ENCODE measurements at regions not wholly inside any gene's neighbourhood (a gene's known extent, or its start where the extent isn't known, plus 50 kb on each side); places are given as distances from the start of the nearest gene placed in this dataset.

DNA sequence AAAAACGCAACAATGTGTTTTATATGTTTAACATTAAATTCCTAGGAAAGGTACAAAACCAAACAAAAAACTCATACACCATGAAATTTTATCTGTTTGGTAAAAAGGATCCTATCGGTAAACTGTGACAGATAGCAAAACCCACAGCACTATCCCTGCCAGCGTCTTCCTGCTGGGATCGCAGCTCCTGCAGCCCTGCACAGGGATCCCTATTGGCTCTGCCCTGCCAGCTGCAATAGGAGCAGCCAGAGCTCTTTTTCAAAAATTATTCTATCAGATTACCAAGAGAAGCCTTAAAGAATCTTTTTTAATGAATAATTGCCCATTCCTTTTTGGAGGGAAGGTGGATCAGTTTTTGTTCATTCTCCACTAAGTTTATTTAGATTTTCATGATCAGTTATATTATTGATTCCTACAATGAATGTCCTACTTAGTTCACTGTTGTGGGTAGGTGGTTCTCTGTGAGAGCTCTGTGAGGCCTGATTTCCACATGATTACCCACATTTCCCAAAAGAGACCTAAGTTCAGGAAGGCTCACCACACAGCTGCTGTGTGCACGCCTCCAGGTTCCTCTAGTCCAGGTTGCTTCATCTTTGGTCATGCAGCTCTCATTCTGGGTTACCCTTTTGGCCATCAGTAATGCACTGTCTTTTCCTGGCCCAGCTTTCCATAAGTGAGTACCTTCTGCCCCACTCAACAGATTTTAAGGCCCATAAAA is 293.8 kb downstream of the FRK start:
- Histone ChIP-seq H3K9me3 (no peaks in the 10 kb centered on the region), H3K4me3 (ENCODE audit: low read depth, low read length) (no peak overlapping the region), H3K36me3 (no peaks in the 10 kb centered on the region), H3K27me3 (no peaks in the 10 kb centered on the region), H3K4me1 (peaks cover 13% of the 10 kb centered on the region; the same call in 1 of the 2 replicates)
- peak; percentile 39 for DNase-seq
- TF ChIP-seq, protein P1, sequence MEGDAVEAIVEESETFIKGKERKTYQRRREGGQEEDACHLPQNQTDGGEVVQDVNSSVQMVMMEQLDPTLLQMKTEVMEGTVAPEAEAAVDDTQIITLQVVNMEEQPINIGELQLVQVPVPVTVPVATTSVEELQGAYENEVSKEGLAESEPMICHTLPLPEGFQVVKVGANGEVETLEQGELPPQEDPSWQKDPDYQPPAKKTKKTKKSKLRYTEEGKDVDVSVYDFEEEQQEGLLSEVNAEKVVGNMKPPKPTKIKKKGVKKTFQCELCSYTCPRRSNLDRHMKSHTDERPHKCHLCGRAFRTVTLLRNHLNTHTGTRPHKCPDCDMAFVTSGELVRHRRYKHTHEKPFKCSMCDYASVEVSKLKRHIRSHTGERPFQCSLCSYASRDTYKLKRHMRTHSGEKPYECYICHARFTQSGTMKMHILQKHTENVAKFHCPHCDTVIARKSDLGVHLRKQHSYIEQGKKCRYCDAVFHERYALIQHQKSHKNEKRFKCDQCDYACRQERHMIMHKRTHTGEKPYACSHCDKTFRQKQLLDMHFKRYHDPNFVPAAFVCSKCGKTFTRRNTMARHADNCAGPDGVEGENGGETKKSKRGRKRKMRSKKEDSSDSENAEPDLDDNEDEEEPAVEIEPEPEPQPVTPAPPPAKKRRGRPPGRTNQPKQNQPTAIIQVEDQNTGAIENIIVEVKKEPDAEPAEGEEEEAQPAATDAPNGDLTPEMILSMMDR (IDR thresholded peaks at IDR 0.05; ENCODE audit: low read depth, low read length) = no peak

DNA sequence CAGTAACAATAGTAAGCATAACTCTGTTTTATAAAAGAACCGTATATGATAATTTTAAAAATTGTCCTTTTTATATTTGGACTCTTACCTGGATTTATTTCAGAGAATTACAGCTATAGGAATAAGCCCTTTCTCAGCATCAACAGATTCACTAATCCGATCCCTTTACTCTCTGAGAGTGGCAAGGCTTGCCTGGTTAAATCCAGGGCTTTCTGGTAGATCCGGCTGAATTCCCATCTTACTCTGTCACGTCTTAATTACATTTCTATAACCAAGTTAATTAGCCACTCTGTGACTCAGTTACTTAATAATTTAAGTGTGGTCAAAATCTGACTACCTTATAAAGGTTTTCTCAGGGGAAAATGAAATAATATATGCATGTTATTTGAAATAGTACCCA is 294.7 kb downstream of the FRK start:
- Histone ChIP-seq H3K4me3 (ENCODE audit: low read depth, low read length) (no peak overlapping the region), H3K27me3 (no peaks in the 10 kb centered on the region), H3K36me3 (no peaks in the 10 kb centered on the region), H3K4me1 (peaks cover 13% of the 10 kb centered on the region; the same call in 1 of the 2 replicates), H3K9me3 (no peaks in the 10 kb centered on the region)
- no peak for DNase-seq
- TF ChIP-seq, protein P1 (IDR thresholded peaks at IDR 0.05; ENCODE audit: low read depth, low read length) = no peak

DNA sequence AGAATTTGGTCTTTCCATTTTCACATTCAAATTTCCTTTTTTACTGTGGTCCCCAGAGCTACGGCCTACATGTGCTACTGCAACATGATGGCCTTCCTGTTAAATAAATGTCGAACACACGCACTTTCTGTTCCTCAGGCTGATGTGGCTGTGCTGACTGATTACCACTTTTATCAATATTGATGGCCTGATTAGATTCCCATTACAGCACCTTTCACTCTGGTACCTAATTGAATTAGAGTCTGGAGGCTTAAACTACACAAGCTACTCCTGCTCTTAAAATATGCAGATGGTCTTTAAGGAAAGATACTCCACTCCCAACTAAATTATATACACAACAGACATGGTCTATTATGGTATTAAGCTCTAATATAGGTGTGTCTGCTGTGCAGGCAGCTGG is 301.6 kb downstream of the FRK start:
- Histone ChIP-seq H3K27me3 (no peaks in the 10 kb centered on the region), H3K4me3 (ENCODE audit: low read depth, low read length) (no peak overlapping the region), H3K36me3 (no peaks in the 10 kb centered on the region), H3K4me1 (peaks cover 6% of the 10 kb centered on the region; the same call in 1 of the 2 replicates), H3K9me3 (no peaks in the 10 kb centered on the region; the same call in 1 of the 2 replicates)
- TF ChIP-seq, protein P1 (IDR thresholded peaks at IDR 0.05; ENCODE audit: low read depth, low read length) = no peak
- no peak for DNase-seq

DNA sequence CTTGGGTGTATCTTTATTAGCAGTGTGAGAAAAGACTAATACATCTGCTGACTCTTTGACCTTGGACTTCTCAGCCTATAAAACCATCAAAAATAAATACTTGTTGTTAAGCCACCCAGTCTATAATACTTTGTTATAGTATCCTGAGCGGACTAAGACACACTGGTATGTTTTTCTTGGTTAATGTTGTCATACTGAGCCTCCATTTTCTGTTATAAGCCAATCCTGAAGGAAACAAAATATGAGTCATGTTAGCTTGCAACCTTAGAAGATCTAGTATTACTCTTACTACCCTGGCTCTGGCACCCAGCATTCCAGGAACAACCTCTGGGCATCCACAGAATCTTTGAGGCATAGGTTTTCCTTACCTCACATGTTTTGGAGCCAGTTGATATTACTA is 307.2 kb downstream of the FRK start:
- no peaks in the 10 kb centered on the region for H3K9me3 ChIP-seq
- no peak for DNase-seq
- H3K4me3 ChIP-seq (ENCODE audit: low read depth, low read length) = no peak overlapping the region
- no peaks in the 10 kb centered on the region for H3K36me3 ChIP-seq
- H3K4me1 ChIP-seq = no peaks in the 10 kb centered on the region
- no peaks in the 10 kb centered on the region for H3K27me3 ChIP-seq
- TF ChIP-seq, protein P1 (IDR thresholded peaks at IDR 0.05; ENCODE audit: low read depth, low read length) = no peak

DNA sequence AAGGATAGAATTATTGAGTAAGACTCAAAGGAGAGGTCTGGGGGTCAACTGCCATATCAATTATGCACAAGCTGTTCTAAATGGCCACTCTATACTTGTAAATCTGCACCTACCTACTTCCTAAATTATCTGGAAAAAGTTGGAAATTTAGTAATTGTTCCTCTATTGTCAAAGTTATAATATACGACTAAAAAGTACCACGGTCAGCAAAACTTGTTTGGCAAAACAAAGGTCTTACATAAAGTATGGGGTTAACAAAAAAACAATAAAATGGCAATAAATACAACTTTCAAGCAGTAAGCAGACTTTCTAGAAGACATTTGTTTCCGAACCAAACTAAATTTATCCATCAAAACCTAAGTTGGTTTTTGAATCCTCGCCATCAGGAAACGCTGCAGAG is 309.7 kb downstream of the FRK start:
- Histone ChIP-seq H3K4me1 (no peaks in the 10 kb centered on the region), H3K9me3 (no peaks in the 10 kb centered on the region), H3K27me3 (no peaks in the 10 kb centered on the region), H3K4me3 (ENCODE audit: low read depth, low read length) (no peak overlapping the region), H3K36me3 (no peaks in the 10 kb centered on the region)
- TF ChIP-seq, protein P1 (IDR thresholded peaks at IDR 0.05; ENCODE audit: low read depth, low read length) = no peak
- DNase-seq = no peak

DNA sequence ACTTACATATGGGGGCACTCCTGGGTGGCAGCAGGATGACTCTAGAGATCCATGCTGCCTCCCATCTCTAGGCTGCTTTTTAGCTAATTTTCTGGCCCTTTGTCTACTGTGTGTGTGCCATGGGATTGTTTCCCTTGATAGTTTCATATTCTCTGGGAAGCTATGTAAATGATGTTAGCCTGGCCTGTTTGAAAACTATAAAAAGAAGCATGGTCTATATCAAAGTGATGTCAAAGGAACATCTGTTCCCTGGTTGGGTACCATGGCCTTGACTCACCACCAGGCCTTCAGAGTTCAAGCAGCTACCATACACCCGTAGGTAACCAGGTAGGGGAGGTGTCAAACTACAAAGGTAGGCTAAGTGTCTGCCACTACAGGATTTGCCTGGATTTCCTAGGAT is 310.4 kb downstream of the FRK start:
- Histone ChIP-seq H3K9me3 (no peaks in the 10 kb centered on the region), H3K4me3 (ENCODE audit: low read depth, low read length) (no peak overlapping the region), H3K27me3 (no peaks in the 10 kb centered on the region), H3K36me3 (no peaks in the 10 kb centered on the region), H3K4me1 (no peaks in the 10 kb centered on the region)
- no peak for DNase-seq
- TF ChIP-seq, protein P1 (IDR thresholded peaks at IDR 0.05; ENCODE audit: low read depth, low read length) = no peak
